GM21723 (cell line): ENCODE measurements at regions not wholly inside any gene's neighbourhood (a gene's known extent, or its start where the extent isn't known, plus 50 kb on each side); places are given as distances from the start of the nearest gene placed in this dataset.

Experiments used
- ATAC-seq: cut with Tn5 transposase; IDR thresholded peaks from one replicate; pipeline ENCODE4 v1.9.1; 2021; ENCODE audit warnings: mild to moderate bottlenecking, moderate library complexity; ENCODE audit not compliant: unreplicated experiment

- ATAC-seq, result no peak
Measured at GRCh38 chr18:56186319-56186718, 452.1 kb downstream of the TXNL1 start.

DNA sequence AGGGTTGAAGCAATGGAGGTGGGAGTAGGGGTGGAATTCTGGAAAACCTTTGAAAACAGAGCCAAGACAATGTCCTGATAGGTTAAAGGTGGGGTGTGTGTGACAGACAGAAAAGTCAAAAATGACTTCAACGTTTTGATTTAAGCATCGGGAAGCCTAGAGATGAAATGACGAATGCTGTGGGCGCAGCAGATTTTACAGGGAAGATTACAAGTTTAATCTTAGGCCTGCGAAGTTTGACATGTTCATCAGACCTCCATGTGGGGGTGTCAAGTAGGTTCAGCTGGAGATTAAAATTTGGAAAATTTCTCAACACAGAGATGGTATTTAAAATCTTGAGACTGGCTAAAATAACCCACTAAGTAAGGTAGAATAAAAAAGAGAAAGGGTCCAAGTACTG lies 453.3 kb downstream of the TXNL1 start:
- ATAC-seq, result no peak

DNA sequence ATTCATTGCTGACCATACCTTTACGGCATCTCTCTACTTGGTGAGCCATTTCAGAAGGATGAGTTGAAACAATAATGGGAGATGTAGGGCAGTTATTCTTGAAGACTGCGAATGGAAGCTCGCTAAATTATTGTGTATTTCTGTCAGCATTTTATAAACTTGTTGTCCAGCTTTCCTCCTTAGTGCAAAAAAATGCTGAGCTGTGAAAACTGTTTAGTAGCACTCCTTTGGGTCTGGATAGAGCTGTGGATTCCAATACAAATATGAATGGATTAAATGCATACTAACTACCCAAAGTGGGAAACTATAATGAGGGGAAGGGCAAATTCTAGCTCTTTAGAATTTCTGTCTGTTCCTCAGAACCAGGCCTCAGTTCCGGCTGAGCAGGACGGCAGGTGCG lies 461.6 kb downstream of the TXNL1 start:
- no peak for ATAC-seq

- no peak for ATAC-seq
Measured at GRCh38 chr18:56175330-56176001, 462.9 kb downstream of the TXNL1 start.

GRCh38 chr18:56173542-56174220 lies 464.7 kb downstream of the TXNL1 start:
- no peak for ATAC-seq

GRCh38 chr18:56172527-56172926 lies 465.9 kb downstream of the TXNL1 start:
- no peak for ATAC-seq

- no peak for ATAC-seq
Measured at GRCh38 chr18:56171848-56172247, 466.5 kb downstream of the TXNL1 start.

GRCh38 chr18:56168049-56168781 lies 470.2 kb downstream of the TXNL1 start:
- no peak for ATAC-seq

GRCh38 chr18:56167366-56167765 lies 471.0 kb downstream of the TXNL1 start:
- no peak for ATAC-seq

- no peak for ATAC-seq
Measured at GRCh38 chr18:56166914-56167313, 471.5 kb downstream of the TXNL1 start.

DNA sequence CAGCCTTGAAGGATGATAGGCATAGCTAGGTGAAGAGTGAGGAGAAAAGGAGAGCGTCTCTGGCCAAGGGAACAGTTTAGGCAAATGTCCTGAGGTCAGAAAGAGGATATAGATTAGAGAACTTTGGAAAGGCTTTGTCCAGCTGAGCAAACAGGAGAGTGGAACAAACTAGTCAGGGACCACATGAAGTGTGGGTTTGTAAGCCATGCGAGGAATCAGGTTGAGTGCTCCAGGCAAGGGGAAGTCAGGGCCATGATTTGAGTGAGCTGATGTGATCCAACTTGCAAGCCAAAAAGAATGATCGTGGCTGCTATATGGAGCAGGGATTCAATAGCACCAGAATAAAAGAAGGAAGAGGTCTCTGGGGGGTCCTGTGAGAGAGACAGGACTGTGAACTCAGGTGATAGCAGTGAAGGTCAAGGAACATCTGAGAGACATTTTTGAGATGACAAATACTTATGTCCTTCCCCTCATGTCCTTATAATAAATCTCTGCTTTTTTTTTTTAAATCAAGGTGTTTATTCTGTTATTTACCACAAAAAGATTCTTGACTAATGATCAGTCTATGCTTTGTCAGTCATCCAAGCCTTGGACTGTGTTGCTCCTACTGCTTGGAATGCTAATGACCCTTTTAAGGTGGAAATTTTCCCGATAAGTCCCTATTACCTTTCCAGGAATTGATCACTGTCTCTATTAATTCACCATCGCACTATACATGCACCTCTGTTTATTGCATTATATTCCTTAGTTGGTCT lies 472.6 kb downstream of the TXNL1 start:
- no peak for ATAC-seq

DNA sequence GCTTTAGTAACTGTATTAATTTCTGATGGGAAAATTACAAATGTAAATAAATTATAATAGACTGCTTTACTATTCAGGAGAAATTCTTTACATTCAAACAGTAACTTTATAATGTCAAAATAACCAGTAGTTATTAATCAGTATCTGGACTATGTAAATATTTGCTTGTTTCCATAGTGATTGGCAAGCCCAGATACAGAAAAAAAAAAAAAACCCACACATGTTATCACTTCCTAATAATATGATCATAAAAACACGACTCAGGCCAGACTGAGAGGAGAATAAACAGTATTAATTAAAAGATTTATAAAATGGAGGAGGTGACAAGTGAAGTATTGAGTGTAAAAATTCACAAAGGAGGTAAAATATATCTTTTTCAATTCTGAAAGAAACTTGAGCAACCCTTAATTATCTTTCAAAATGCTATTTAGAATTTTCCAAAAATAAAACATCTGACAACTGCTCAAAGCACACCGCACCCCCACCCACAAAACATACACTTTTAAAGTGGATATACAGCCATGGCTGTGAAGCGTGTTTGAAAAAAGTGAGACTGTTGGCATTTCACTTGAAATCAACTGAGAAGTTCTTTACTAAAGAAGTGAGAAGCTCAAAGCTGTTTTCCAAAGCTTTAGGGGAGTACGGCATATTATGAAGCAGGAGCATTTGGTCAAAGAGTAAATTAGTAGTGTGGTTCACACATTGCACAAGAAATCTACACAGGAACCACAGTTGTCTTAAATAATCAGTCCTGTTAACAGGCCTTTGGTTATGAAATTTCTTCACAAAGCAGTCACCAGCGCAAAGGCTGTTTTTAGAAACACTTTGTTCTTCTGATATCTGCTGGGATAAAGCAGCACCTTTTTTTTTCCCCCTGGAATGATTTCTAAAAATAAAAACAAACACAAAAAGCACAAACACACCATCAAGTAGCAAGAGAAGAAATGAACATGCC lies 475.8 kb downstream of the TXNL1 start:
- ATAC-seq, result no peak

GRCh38 chr18:56161566-56162260 lies 476.7 kb downstream of the TXNL1 start:
- ATAC-seq, result no peak

DNA sequence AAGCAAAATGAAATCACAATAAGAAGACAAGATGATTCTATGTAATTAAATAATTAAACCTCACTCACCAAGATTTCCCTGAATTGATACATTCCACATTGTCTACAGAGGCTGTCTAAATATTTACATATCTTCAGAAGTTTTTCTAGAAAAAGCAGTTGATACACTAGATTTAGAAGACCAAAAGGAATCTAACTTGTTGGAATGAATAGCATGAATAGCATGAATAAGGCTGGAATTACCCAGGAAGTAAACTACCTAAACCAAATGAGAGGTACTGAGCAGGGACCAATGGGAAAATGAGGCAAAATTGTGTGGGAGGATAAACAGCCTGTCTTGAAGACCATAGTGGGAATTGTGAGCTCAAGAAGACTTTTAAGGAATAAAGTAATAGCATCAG lies 479.7 kb downstream of the TXNL1 start:
- ATAC-seq, result no peak

GRCh38 chr18:56157541-56157940 lies 480.9 kb downstream of the TXNL1 start:
- no peak for ATAC-seq

- ATAC-seq, result no peak
Measured at GRCh38 chr18:56152551-56153310, 485.7 kb downstream of the TXNL1 start.

DNA sequence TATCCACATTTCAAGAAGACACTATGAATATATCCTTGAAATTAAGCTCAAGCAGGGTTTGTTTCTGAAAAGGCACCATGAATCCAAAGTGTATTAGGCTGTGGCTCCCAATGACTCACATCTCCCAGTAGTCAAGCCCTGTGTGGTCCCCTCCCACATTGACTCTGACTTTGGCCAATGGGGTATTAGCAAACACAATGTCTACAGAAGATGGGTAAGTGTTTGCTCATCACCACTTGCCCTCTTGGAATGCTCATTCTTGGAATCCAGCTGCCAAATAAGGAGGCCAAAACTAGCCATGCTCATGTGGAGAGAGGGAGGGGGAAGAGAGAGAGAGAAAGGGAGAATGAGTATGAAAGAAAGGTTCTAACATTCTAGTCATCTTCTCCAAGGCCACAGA lies 490.0 kb downstream of the TXNL1 start:
- ATAC-seq, result no peak

DNA sequence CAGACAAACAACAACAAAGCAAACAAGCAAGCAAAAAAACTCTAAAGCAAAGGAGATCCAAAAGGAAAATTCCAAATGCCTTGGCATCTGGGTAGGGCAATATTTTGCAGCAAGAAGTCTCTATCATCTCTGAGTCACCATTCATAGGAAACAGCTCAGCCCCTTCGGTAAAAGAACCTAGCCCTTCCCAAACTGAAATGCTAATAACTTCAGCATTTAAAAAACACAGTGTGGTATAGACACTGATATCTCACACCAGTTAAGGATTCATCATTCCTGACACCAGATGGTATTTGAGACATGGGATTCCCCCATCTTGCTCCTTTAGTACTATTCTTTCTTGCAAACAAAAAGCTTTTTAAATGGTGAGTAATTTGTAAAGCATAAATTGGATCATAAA lies 491.8 kb downstream of the TXNL1 start:
- ATAC-seq, result no peak

DNA sequence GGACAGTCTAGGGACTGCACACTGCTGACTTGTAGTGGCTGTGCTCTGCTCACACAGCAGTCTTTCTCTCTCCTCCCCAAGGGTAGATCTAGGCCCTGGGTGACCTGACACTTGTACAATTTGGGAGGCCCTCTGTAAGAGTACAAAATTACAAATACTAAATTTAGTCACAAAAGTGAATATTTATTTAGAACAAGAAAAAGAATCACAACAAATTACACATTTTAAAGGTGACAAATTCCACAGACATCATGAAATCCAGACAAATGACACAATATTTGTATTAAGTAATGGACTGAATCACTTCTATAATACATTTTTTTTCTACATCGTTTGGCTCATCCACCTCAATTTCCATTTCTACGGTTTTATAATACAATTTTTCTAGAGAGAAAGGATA lies 496.4 kb downstream of the TXNL1 start:
- ATAC-seq, result no peak
